Calu3 (cell line): ENCODE measurements at regions not wholly inside any gene's neighbourhood (a gene's known extent, or its start where the extent isn't known, plus 50 kb on each side); places are given as distances from the start of the nearest gene placed in this dataset.

Experiments
- BruUV-seq: library from RNA; stranded (reverse); fragments of 400-500 nt; replicated peaks from 2 replicates; lab custom pipeline; 2021; lab: Mats Ljungman, UMichigan
- CTCF ChIA-PET: fragments of 300-600 bp; sonication (Branson Sonifier 250); formaldehyde crosslinking; loops from one replicate; lab custom pipeline; 2022; ENCODE audit warnings: antibody characterized with exemption; lab: Charles Lee
- DNase-seq: peaks from one replicate; pipeline ENCODE4 v3.0.0; 2022
- H3K27ac Mint-ChIP-seq: one replicate; pipeline ENCODE4 v1.8.0; 2022; ENCODE audit warnings: mixed read lengths; ENCODE audit not compliant: unreplicated experiment
- H3K27me3 Mint-ChIP-seq: one replicate; pipeline ENCODE4 v1.8.0; 2022; ENCODE audit warnings: mixed read lengths; ENCODE audit not compliant: unreplicated experiment
- H3K36me3 Mint-ChIP-seq: one replicate; pipeline ENCODE4 v1.8.0; 2022; ENCODE audit warnings: mild to moderate bottlenecking, moderate library complexity, mixed read lengths; ENCODE audit not compliant: insufficient read depth, unreplicated experiment
- H3K4me1 Mint-ChIP-seq: one replicate; pipeline ENCODE4 v1.8.0; 2022; ENCODE audit warnings: mild to moderate bottlenecking, low read depth, mixed read lengths; ENCODE audit not compliant: unreplicated experiment
- H3K4me3 Mint-ChIP-seq: one replicate; pipeline ENCODE4 v1.8.0; 2022; ENCODE audit warnings: mild to moderate bottlenecking, low read depth, moderate library complexity, mixed read lengths; ENCODE audit not compliant: unreplicated experiment
- H3K9me3 Mint-ChIP-seq: one replicate; pipeline ENCODE4 v1.8.0; 2022; ENCODE audit warnings: low read depth, mixed read lengths; ENCODE audit not compliant: unreplicated experiment
- intact Hi-C: fragments of 100-400 bp; cut with micrococcal nuclease; formaldehyde crosslinking; loops from one replicate; pipeline ENCODE4 v1.10.0; 2022; ENCODE audit not compliant: unreplicated experiment
- TF ChIP-seq, protein P1 (sequence below): fragments of 200-600 bp; IDR thresholded peaks from one replicate; pipeline ENCODE4 v1.8.0; 2022; ENCODE audit warnings: antibody characterized with exemption; ENCODE audit not compliant: unreplicated experiment

DNA sequence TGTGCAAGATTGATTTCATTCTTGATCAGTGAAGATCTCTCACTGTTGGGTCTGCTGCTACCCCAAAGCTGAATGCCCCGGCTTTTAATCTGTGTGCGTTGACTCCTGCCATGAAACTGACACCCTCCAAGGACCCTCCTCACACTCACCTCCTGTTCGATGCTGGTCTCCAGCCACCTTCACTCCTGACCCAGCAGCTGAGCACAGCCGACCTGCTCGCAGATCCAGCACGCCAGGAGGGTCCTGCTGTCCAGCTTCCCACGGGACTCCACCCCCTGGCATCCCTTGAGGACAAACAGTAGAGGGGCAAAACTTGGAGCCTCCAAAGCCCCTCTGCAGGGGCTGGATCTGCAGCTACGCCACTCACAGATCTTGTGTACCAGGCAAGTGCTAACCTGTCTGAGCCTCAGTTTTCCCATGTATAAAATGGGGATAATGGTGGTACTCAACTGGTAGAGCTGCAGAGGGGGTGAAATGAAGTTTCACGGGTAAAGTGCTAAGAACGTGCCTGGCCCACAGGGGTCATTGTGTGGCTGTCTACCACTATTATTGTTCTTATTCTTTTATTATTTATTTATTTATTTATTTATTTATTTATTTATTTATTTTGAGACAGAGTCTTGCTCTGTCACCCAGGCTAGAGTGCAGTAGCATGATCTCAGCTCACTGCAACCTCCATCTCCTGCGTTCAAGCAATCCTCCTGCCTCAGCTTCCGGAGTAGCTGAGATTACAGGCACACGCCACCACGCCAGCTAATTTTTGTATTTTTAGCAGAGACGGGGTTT is 178.0 kb downstream of the PHETA1 start:
- Mint-ChIP-seq H3K27ac (no peak overlapping the region), H3K36me3 (no peaks in the 10 kb centered on the region)

GRCh38 chr12:111189792-111190191 is 179.1 kb downstream of the PHETA1 start:
- Mint-ChIP-seq H3K4me1 (no peaks in the 10 kb centered on the region), H3K27ac (no peak overlapping the region), H3K9me3 (no peaks in the 10 kb centered on the region), H3K36me3 (no peaks in the 10 kb centered on the region), H3K27me3 (peaks cover 95% of the 10 kb centered on the region), H3K4me3 (no peak overlapping the region)
- no peak for DNase-seq
- no TSS peak for BruUV-seq
- TF ChIP-seq, protein P1, sequence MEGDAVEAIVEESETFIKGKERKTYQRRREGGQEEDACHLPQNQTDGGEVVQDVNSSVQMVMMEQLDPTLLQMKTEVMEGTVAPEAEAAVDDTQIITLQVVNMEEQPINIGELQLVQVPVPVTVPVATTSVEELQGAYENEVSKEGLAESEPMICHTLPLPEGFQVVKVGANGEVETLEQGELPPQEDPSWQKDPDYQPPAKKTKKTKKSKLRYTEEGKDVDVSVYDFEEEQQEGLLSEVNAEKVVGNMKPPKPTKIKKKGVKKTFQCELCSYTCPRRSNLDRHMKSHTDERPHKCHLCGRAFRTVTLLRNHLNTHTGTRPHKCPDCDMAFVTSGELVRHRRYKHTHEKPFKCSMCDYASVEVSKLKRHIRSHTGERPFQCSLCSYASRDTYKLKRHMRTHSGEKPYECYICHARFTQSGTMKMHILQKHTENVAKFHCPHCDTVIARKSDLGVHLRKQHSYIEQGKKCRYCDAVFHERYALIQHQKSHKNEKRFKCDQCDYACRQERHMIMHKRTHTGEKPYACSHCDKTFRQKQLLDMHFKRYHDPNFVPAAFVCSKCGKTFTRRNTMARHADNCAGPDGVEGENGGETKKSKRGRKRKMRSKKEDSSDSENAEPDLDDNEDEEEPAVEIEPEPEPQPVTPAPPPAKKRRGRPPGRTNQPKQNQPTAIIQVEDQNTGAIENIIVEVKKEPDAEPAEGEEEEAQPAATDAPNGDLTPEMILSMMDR = no peak
- CTCF ChIA-PET = no interaction called here
- intact Hi-C loops = loop anchor here (10.0 kb wide), 1 partner anchor 265 kb away; the partner anchor contains the start of gene MYL2

More for the DNA sequence above, 178.0 kb downstream of the PHETA1 start:
- H3K4me3 Mint-ChIP-seq = no peak overlapping the region
- H3K4me1 Mint-ChIP-seq = no peaks in the 10 kb centered on the region
- H3K9me3 Mint-ChIP-seq = no peaks in the 10 kb centered on the region
- intact Hi-C loops = loop anchor here (10.0 kb wide), 1 partner anchor 266 kb away; the partner anchor contains the start of gene MYL2
- H3K27me3 Mint-ChIP-seq = peaks cover 97% of the 10 kb centered on the region
- no peak for DNase-seq
- TF ChIP-seq, protein P1 = no peak
- CTCF ChIA-PET = no interaction called here
- BruUV-seq = no TSS peak

- H3K27me3 Mint-ChIP-seq = peaks cover 99% of the 10 kb centered on the region
- no TSS peak for BruUV-seq
- CTCF ChIA-PET = no interaction called here
- no peaks in the 10 kb centered on the region for H3K36me3 Mint-ChIP-seq
- intact Hi-C loops = no loop called here
- H3K4me3 Mint-ChIP-seq = no peak overlapping the region
- H3K4me1 Mint-ChIP-seq = no peaks in the 10 kb centered on the region
- H3K27ac Mint-ChIP-seq = no peak overlapping the region
- no peaks in the 10 kb centered on the region for H3K9me3 Mint-ChIP-seq
- TF ChIP-seq, protein P1 = no peak
- DNase-seq = no peak
Measured at GRCh38 chr12:111188436-111188835, 180.5 kb downstream of the PHETA1 start.

GRCh38 chr12:111186347-111186746 is 182.5 kb downstream of the PHETA1 start:
- no peak for DNase-seq
- TF ChIP-seq, protein P1 = no peak
- no TSS peak for BruUV-seq
- H3K27ac Mint-ChIP-seq = no peak overlapping the region
- intact Hi-C loops = no loop called here
- CTCF ChIA-PET = interaction anchor here (0.6 kb wide), 1 partner anchor 126 kb away, joined by 3 read pairs; no protein-coding TSS in a partner anchor
- H3K9me3 Mint-ChIP-seq = no peaks in the 10 kb centered on the region
- H3K36me3 Mint-ChIP-seq = no peaks in the 10 kb centered on the region
- H3K27me3 Mint-ChIP-seq = peaks cover 99% of the 10 kb centered on the region
- no peaks in the 10 kb centered on the region for H3K4me1 Mint-ChIP-seq
- no peak overlapping the region for H3K4me3 Mint-ChIP-seq
